Prostate gland (tissue), 2 donors: ENCODE measurements at regions not wholly inside any gene's neighbourhood (a gene's known extent, or its start where the extent isn't known, plus 50 kb on each side); places are given as distances from the start of the nearest gene placed in this dataset.

Source experiments
- POLR2A ChIP-seq: fragments of 450-650 bp; IDR thresholded peaks from one replicate; pipeline ENCODE4 v1.6.1; 2016; ENCODE audit warnings: antibody characterized with exemption, mild to moderate bottlenecking
- TF ChIP-seq, protein P1 (sequence below), 4 experiments: fragments of 200-600 bp in 2 of 4; fragments of 450-650 bp in 2 of 4; sonication (generic) in 2 of 4; IDR thresholded peaks; 1 replicate in 3 of 4; 2 replicates in 1 of 4; pipeline ENCODE4 v1.5.1; 2016 to 2019; ENCODE audit warnings: antibody characterized with exemption in 4 of 4, mild to moderate bottlenecking in 2 of 4, moderate library complexity in 2 of 4

DNA sequence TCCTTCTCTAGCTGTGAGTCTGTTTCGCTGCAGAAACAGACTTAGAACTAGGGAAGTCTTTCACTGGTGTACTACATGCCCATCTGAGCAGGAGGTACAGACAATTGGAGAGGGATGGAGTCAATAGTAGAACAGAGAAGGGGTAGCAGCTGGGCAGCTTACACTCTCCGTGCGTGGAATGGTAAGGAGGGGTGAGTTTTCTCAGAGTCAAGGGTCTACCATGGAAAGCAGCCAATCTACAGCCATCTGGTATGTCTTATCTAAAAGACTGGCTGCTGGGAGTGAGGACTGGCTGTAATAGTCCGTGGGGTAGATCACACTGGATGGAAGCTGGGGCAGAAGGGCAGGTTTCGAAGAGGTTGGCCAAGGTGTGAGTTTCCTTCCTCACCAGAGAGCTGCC lies 137.3 kb upstream of the TENM4 start:
- TF ChIP-seq, protein P1, sequence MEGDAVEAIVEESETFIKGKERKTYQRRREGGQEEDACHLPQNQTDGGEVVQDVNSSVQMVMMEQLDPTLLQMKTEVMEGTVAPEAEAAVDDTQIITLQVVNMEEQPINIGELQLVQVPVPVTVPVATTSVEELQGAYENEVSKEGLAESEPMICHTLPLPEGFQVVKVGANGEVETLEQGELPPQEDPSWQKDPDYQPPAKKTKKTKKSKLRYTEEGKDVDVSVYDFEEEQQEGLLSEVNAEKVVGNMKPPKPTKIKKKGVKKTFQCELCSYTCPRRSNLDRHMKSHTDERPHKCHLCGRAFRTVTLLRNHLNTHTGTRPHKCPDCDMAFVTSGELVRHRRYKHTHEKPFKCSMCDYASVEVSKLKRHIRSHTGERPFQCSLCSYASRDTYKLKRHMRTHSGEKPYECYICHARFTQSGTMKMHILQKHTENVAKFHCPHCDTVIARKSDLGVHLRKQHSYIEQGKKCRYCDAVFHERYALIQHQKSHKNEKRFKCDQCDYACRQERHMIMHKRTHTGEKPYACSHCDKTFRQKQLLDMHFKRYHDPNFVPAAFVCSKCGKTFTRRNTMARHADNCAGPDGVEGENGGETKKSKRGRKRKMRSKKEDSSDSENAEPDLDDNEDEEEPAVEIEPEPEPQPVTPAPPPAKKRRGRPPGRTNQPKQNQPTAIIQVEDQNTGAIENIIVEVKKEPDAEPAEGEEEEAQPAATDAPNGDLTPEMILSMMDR (IDR thresholded peaks at IDR 0.05): no peak
- TF ChIP-seq POLR2A: no peak
